ENCODE measurements at regions not wholly inside any gene's neighbourhood (a gene's known extent, or its start where the extent isn't known, plus 50 kb on each side); places are given as distances from the start of the nearest gene placed in this dataset.
"Not testable (repeated sequence)": the region's sequence is repeated elsewhere in the genome, so short reads cannot be mapped to it uniquely, and the experiment has no call there.

DNA sequence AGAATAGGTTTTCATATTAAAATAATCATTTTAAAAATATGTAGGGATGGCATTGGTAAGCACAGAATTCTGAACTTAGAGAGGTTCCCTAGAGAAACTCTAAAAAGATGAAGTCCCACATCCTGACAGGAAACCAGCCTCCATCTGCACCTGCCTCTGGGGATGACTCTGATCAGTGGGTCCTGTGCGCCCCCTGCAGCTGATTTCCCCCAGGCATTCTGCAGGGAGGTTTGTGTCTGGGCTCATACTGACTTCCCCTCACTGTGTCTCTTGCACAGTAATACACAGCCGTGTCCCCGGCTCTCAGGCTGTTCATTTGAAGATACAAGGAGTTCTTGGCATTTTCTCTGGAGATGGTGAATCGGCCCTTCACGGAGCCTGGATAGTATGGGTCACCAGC is 602.9 kb downstream of the TMEM121 start (continued):
- TF ChIP-seq ZNF318 (CRISPR knock-in tag; IDR thresholded peaks at IDR 0.05), result no peak

- CTCF ChIA-PET (ENCODE audit: low intra/inter-chr PET ratio, low total read pairs); H3K9me3 ChIP-seq (ENCODE audit: low read length); H3K9ac ChIP-seq (ENCODE audit: insufficient read depth, low read depth, low read length); H2AFZ ChIP-seq (ENCODE audit: low read length); DNase-seq (ENCODE audit: low spot score); in situ Hi-C loops (cut with HindIII; ENCODE audit: extremely low pct_ligation_motif_present, low pct_unique_long_range_greater_than_20kb); ATAC-seq; FAIRE-seq; intact Hi-C loops (cut with micrococcal nuclease; ENCODE audit: unreplicated experiment); H3K4me2 ChIP-seq (ENCODE audit: low read depth, low read length); H3K27ac ChIP-seq (ENCODE audit: extremely low read length, insufficient read depth, low read length); H3K4me1 ChIP-seq (ENCODE audit: insufficient read depth, low read length); H3K4me3 ChIP-seq (replicated peaks in 1 of 3; ENCODE audit: insufficient read depth in 1 of 3, low read depth in 2 of 3, low read length in 3 of 3); H3K79me2 ChIP-seq (ENCODE audit: insufficient read depth, low read length); H3K27me3 ChIP-seq (ENCODE audit: control insufficient read depth in 1 of 2, insufficient read depth in 2 of 2, low read length in 2 of 2); H4K20me1 ChIP-seq (ENCODE audit: insufficient read depth, low read length); H3K36me3 ChIP-seq (replicated peaks in 1 of 2; ENCODE audit: control insufficient read depth in 1 of 2, insufficient read depth in 2 of 2, low read length in 2 of 2); POLR2A ChIA-PET; BruUV-seq (replicated peaks): not testable (repeated sequence)
- WGBS (ENCODE audit: low lambda C conversion rate), result 22% methylated on average over 8 of the region's 8 CpGs
These were observed 603.7 kb downstream of the TMEM121 start for GRCh38 chr14:106129904-106130661.

DNA sequence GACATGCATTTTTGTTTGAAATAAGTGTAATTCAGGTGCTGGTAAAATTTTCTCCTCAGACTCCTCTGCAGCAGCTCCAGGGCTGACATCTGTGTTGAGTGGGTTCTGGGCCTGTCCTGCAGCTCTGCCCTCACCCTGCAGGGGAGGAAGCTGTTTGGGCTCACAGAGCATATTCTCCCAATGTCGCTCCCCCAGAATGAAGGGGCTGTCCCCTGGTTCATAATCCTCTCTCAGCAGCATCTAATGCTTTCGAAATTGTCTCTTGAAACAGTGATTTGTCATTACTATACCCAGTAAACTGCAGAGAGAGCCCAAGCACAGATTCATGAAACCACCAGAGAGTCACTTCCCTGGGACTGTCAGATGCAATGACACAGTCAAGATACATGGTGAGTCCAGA is 606.7 kb downstream of the TMEM121 start:
- not testable (repeated sequence) for BruUV-seq (replicated peaks); ATAC-seq

More for the DNA sequence above, 606.7 kb downstream of the TMEM121 start:
- FAIRE-seq; intact Hi-C loops (cut with micrococcal nuclease; ENCODE audit: unreplicated experiment); H3K79me2 ChIP-seq (ENCODE audit: insufficient read depth, low read length); H2AFZ ChIP-seq (ENCODE audit: low read length); in situ Hi-C loops (cut with HindIII; ENCODE audit: extremely low pct_ligation_motif_present, low pct_unique_long_range_greater_than_20kb); H3K27me3 ChIP-seq (ENCODE audit: control insufficient read depth in 1 of 2, insufficient read depth in 2 of 2, low read length in 2 of 2); H3K9ac ChIP-seq (ENCODE audit: insufficient read depth, low read depth, low read length); H3K4me2 ChIP-seq (ENCODE audit: low read depth, low read length); H3K4me3 ChIP-seq (replicated peaks in 1 of 3; ENCODE audit: insufficient read depth in 1 of 3, low read depth in 2 of 3, low read length in 3 of 3); H3K27ac ChIP-seq (ENCODE audit: extremely low read length, insufficient read depth, low read length); H4K20me1 ChIP-seq (ENCODE audit: insufficient read depth, low read length); H3K9me3 ChIP-seq (ENCODE audit: low read length); H3K36me3 ChIP-seq (replicated peaks in 1 of 2; ENCODE audit: control insufficient read depth in 1 of 2, insufficient read depth in 2 of 2, low read length in 2 of 2); POLR2A ChIA-PET; CTCF ChIA-PET (ENCODE audit: low intra/inter-chr PET ratio, low total read pairs); H3K4me1 ChIP-seq (ENCODE audit: insufficient read depth, low read length); DNase-seq (ENCODE audit: low spot score): not testable (repeated sequence)
- 0% methylated on average over 2 of the region's 2 CpGs for WGBS (ENCODE audit: low lambda C conversion rate)

Measured in HepG2 (cell line).